Natural killer cell (primary cell): ENCODE measurements at regions not wholly inside any gene's neighbourhood (a gene's known extent, or its start where the extent isn't known, plus 50 kb on each side); places are given as distances from the start of the nearest gene placed in this dataset.

Source experiments
- ATAC-seq, 3 donors: fragments of 150-1000 bp in 2 of 3; fragments of 200-7000 bp in 1 of 3; cut with Tn5 transposase; 1 replicate in 1 of 3; 2 replicates in 2 of 3; pipeline ENCODE4 v1.10.0; 2021; ENCODE audit warnings: mild to moderate bottlenecking in 2 of 3, moderate library complexity in 2 of 3
- DNase-seq, 2 donors: peaks; one replicate each; pipeline versions ENCODE4 v3.0.0 to v3.0.0-alpha.2; 2013 to 2021; ENCODE audit warnings: mixed read lengths in 1 of 2
- H3K27ac ChIP-seq: one replicate; pipeline ENCODE4 v1.5.1; 2013; ENCODE audit warnings: mild to moderate bottlenecking, low read length
- H3K27me3 ChIP-seq: one replicate; pipeline ENCODE4 v1.6.1; 2013; ENCODE audit warnings: low read length; ENCODE audit not compliant: control insufficient read depth, insufficient read depth
- H3K36me3 ChIP-seq: one replicate; pipeline ENCODE4 v1.6.1; 2013; ENCODE audit warnings: low read length; ENCODE audit not compliant: control insufficient read depth, insufficient read depth
- H3K4me1 ChIP-seq: one replicate; pipeline ENCODE4 v1.6.1; 2013; ENCODE audit warnings: low read length; ENCODE audit not compliant: control insufficient read depth, insufficient read depth
- H3K4me3 ChIP-seq: one replicate; pipeline ENCODE4 v1.5.1; 2013; ENCODE audit warnings: low read length
- H3K9me3 ChIP-seq: one replicate; pipeline ENCODE4 v1.6.1; 2013; ENCODE audit warnings: low read length; ENCODE audit not compliant: control insufficient read depth, insufficient read depth
- H3K27ac Mint-ChIP-seq, 2 donors: one replicate each; pipeline ENCODE4 v1.8.0; 2022; ENCODE audit warnings: mild to moderate bottlenecking in 2 of 2, mixed read lengths in 2 of 2, moderate library complexity in 1 of 2
- H3K27me3 Mint-ChIP-seq, 2 donors: one replicate each; pipeline ENCODE4 v1.8.0; 2022; ENCODE audit warnings: low read depth in 2 of 2, mixed read lengths in 2 of 2
- H3K36me3 Mint-ChIP-seq: one replicate; pipeline ENCODE4 v1.8.0; 2022; ENCODE audit warnings: mixed read lengths
- H3K4me1 Mint-ChIP-seq, 2 donors: one replicate each; pipeline ENCODE4 v1.8.0; 2022; ENCODE audit warnings: mixed read lengths in 2 of 2
- H3K4me3 Mint-ChIP-seq: one replicate; pipeline ENCODE4 v1.8.0; 2022; ENCODE audit warnings: mild to moderate bottlenecking, moderate library complexity, mixed read lengths
- H3K9me3 Mint-ChIP-seq, 2 donors: one replicate each; pipeline ENCODE4 v1.8.0; 2022; ENCODE audit warnings: mixed read lengths in 2 of 2
- CTCF ChIP-seq: fragments of 200-600 bp; IDR thresholded peaks from one replicate; pipeline ENCODE4 v1.8.0; 2022; ENCODE audit warnings: antibody characterized with exemption
- WGBS: methylation state at CpG from one replicate; pipeline ENCODE4 v1.1.7; 2013; ENCODE audit warnings: missing lambda C conversion rate; ENCODE audit not compliant: insufficient coverage; 5-methylcytosine and 5-hydroxymethylcytosine counted together
- intact Hi-C: fragments of 100-400 bp; cut with micrococcal nuclease; formaldehyde crosslinking; loops from one replicate; pipeline ENCODE4 v1.14.2; 2022

- H3K27ac Mint-ChIP-seq, result no peak overlapping the region
- H3K4me1 Mint-ChIP-seq, result no peaks in the 10 kb centered on the region
- H3K36me3 Mint-ChIP-seq, result no peaks in the 10 kb centered on the region
- Histone ChIP-seq H3K4me1 (no peaks in the 10 kb centered on the region), H3K27ac (no peak overlapping the region), H3K4me3 (no peak overlapping the region), H3K27me3 (no peaks in the 10 kb centered on the region), H3K9me3 (no peaks in the 10 kb centered on the region), H3K36me3 (no peaks in the 10 kb centered on the region)
- H3K27me3 Mint-ChIP-seq, result no peaks in the 10 kb centered on the region
- 91% methylated on average over 3 of the region's 3 CpGs for WGBS
- intact Hi-C loops, result no loop called here
- DNase-seq (no peak), ATAC-seq (no peak)
- H3K4me3 Mint-ChIP-seq, result no peak overlapping the region
- H3K9me3 Mint-ChIP-seq, result no peaks in the 10 kb centered on the region
- no peak for TF ChIP-seq CTCF
These were observed 121.8 kb upstream of the MED13 start for GRCh38 chr17:62186841-62187240.

- Histone ChIP-seq H3K4me3 (no peak overlapping the region), H3K27ac (no peak overlapping the region), H3K9me3 (peaks cover 9% of the 10 kb centered on the region), H3K4me1 (no peaks in the 10 kb centered on the region), H3K27me3 (no peaks in the 10 kb centered on the region), H3K36me3 (no peaks in the 10 kb centered on the region)
- no peak overlapping the region for H3K4me3 Mint-ChIP-seq
- no peaks in the 10 kb centered on the region for H3K27me3 Mint-ChIP-seq
- no peak for ATAC-seq
- intact Hi-C loops, result no loop called here
- TF ChIP-seq CTCF, result no peak
- DNase-seq, result no peak
- H3K9me3 Mint-ChIP-seq, result peaks cover 0 to 2% of the 10 kb centered on the region in 2 donors
- no peaks in the 10 kb centered on the region for H3K4me1 Mint-ChIP-seq
- no peak overlapping the region for H3K27ac Mint-ChIP-seq
- no peaks in the 10 kb centered on the region for H3K36me3 Mint-ChIP-seq
- WGBS, result 71% methylated on average over 1 of the region's 1 CpG
These were observed 115.7 kb upstream of the MED13 start for GRCh38 chr17:62180772-62181171.

GRCh38 chr17:62179525-62180161 is 114.6 kb upstream of the MED13 start:
- ATAC-seq (no peak), DNase-seq (no peak)
- H3K4me3 Mint-ChIP-seq, result no peak overlapping the region
- Histone ChIP-seq H3K27me3 (no peaks in the 10 kb centered on the region), H3K27ac (no peak overlapping the region), H3K4me1 (no peaks in the 10 kb centered on the region), H3K9me3 (peaks cover 9% of the 10 kb centered on the region), H3K36me3 (no peaks in the 10 kb centered on the region), H3K4me3 (no peak overlapping the region)
- no peaks in the 10 kb centered on the region for H3K27me3 Mint-ChIP-seq
- no peaks in the 10 kb centered on the region for H3K36me3 Mint-ChIP-seq
- TF ChIP-seq CTCF, result no peak
- WGBS, result 85% methylated on average over 5 of the region's 5 CpGs
- no peaks in the 10 kb centered on the region for H3K4me1 Mint-ChIP-seq
- intact Hi-C loops, result no loop called here
- peaks cover 0 to 2% of the 10 kb centered on the region in 2 donors for H3K9me3 Mint-ChIP-seq
- no peak overlapping the region for H3K27ac Mint-ChIP-seq

- Histone ChIP-seq H3K9me3 (peaks cover 9% of the 10 kb centered on the region), H3K4me3 (no peak overlapping the region), H3K27ac (no peak overlapping the region), H3K27me3 (no peaks in the 10 kb centered on the region), H3K36me3 (no peaks in the 10 kb centered on the region), H3K4me1 (no peaks in the 10 kb centered on the region)
- 91% methylated on average over 2 of the region's 2 CpGs for WGBS
- TF ChIP-seq CTCF, result no peak
- intact Hi-C loops, result no loop called here
- no peak for ATAC-seq
- Mint-ChIP-seq H3K27ac (no peak overlapping the region), H3K9me3 (peaks cover 0 to 2% of the 10 kb centered on the region in 2 donors), H3K36me3 (no peaks in the 10 kb centered on the region), H3K4me1 (no peaks in the 10 kb centered on the region), H3K4me3 (no peak overlapping the region), H3K27me3 (no peaks in the 10 kb centered on the region)
- DNase-seq, result no peak
These were observed 113.5 kb upstream of the MED13 start for GRCh38 chr17:62178579-62178978.
